ENCODE measurements at regions not wholly inside any gene's neighbourhood (a gene's known extent, or its start where the extent isn't known, plus 50 kb on each side); places are given as distances from the start of the nearest gene placed in this dataset.

- peaks cover 38% of the 10 kb centered on the region for H3K4me1 Mint-ChIP-seq
- no peaks in the 10 kb centered on the region for H3K36me3 ChIP-seq (ENCODE audit: control insufficient read depth, insufficient read depth, low read length)
- peaks cover 23% of the 10 kb centered on the region for H3K4me1 ChIP-seq (ENCODE audit: control insufficient read depth, insufficient read depth, low read length)
- no peak overlapping the region for H3K27ac ChIP-seq (ENCODE audit: low read depth, low read length)
- H3K4me3 ChIP-seq (ENCODE audit: low read length) = no peak overlapping the region
- no peaks in the 10 kb centered on the region for H3K27me3 Mint-ChIP-seq (ENCODE audit: insufficient read depth)
- no peak for TF ChIP-seq CTCF (conservative IDR thresholded peaks at IDR 0.05)
- H3K27ac Mint-ChIP-seq = no peak overlapping the region
- H3K36me3 Mint-ChIP-seq (ENCODE audit: low read depth) = no peaks in the 10 kb centered on the region
- no peaks in the 10 kb centered on the region for H3K9me3 Mint-ChIP-seq
- WGBS, 2 experiments (ENCODE audit: insufficient coverage in 1 of 2, insufficient read length in 1 of 2) = 67 to 82% methylated on average over 3 of the region's 3 CpGs
- H3K9ac ChIP-seq (ENCODE audit: extremely low read depth, low read length, poor library complexity, severe bottlenecking) = no peak overlapping the region
- DNase-seq = no peak
- no peaks in the 10 kb centered on the region for H3K27me3 ChIP-seq (ENCODE audit: control insufficient read depth, insufficient read depth, low read length, poor library complexity, severe bottlenecking)
- H3K9me3 ChIP-seq (ENCODE audit: control insufficient read depth, low read length) = no peaks in the 10 kb centered on the region
- no peak overlapping the region for H3K4me3 Mint-ChIP-seq
These were observed 1181.0 kb upstream of the TENM4 start for GRCh38 chr11:80621871-80622270.

DNA sequence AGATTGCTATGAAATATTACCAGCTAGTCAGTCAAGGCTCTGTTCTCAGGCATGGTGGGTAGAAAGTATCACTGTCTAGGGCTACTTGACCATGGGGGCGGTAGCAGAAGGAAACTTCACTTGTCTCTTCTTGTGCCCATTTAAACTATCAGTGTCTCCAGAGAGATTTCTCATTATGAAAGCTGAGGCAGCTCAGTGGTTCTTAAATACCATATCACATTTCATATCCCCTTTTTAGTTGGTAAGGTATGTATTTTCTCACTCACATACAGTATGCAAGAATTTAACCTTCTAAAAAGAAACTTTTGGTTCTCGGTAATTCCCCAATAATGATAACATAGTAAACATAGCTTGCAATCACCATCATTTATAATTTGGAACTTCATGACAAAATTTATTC, 1180.0 kb upstream of the TENM4 start:
- no peaks in the 10 kb centered on the region for H3K36me3 Mint-ChIP-seq (ENCODE audit: low read depth)
- H3K27me3 Mint-ChIP-seq (ENCODE audit: insufficient read depth) = no peaks in the 10 kb centered on the region
- H3K4me3 Mint-ChIP-seq = no peak overlapping the region
- no peak for DNase-seq
- no peak overlapping the region for H3K9ac ChIP-seq (ENCODE audit: extremely low read depth, low read length, poor library complexity, severe bottlenecking)
- no peaks in the 10 kb centered on the region for H3K27me3 ChIP-seq (ENCODE audit: control insufficient read depth, insufficient read depth, low read length, poor library complexity, severe bottlenecking)
- peaks cover 31% of the 10 kb centered on the region for H3K4me1 Mint-ChIP-seq
- H3K9me3 ChIP-seq (ENCODE audit: control insufficient read depth, low read length) = no peaks in the 10 kb centered on the region
- H3K27ac Mint-ChIP-seq = no peak overlapping the region
- H3K9me3 Mint-ChIP-seq = no peaks in the 10 kb centered on the region
- no peaks in the 10 kb centered on the region for H3K36me3 ChIP-seq (ENCODE audit: control insufficient read depth, insufficient read depth, low read length)
- no peak overlapping the region for H3K4me3 ChIP-seq (ENCODE audit: low read length)
- no peak overlapping the region for H3K27ac ChIP-seq (ENCODE audit: low read depth, low read length)
- no peak for TF ChIP-seq CTCF (conservative IDR thresholded peaks at IDR 0.05)
- peaks cover 18% of the 10 kb centered on the region for H3K4me1 ChIP-seq (ENCODE audit: control insufficient read depth, insufficient read depth, low read length)
- WGBS, 2 experiments (ENCODE audit: insufficient coverage in 1 of 2, insufficient read length in 1 of 2) = 100% methylated on average over 2 of the region's 2 CpGs; no CpG with 5 or more reads in 1 of the 2 experiments

DNA sequence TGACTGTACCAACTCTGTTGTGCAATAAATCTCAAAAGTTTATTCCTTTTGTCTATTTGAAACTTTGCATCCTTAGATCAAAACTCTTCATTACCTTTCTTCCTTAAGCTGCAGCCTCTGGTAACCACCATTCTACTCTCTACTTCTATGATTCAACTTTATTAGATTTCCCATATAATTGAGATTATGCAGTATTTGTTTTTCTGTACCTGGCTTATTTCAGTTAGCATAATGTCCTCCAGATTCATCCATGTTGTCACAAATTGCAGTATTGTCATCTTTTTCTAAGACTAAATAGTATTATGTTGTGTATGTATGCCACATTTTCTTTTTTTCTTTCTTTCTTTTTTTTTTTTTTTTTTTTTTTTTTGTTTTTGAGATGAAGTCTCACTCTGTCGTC, 1176.3 kb upstream of the TENM4 start:
- no peaks in the 10 kb centered on the region for H3K36me3 Mint-ChIP-seq (ENCODE audit: low read depth)
- WGBS, 2 experiments (ENCODE audit: insufficient coverage in 1 of 2, insufficient read length in 1 of 2) = 93% methylated on average over 1 of the region's 1 CpG; no CpG with 5 or more reads in 1 of the 2 experiments
- no peak for DNase-seq
- TF ChIP-seq CTCF (conservative IDR thresholded peaks at IDR 0.05) = no peak
- no peak overlapping the region for H3K4me3 Mint-ChIP-seq
- H3K4me1 Mint-ChIP-seq = peaks cover 4% of the 10 kb centered on the region
- H3K9me3 ChIP-seq (ENCODE audit: control insufficient read depth, low read length) = no peaks in the 10 kb centered on the region
- no peak overlapping the region for H3K27ac ChIP-seq (ENCODE audit: low read depth, low read length)
- no peaks in the 10 kb centered on the region for H3K27me3 ChIP-seq (ENCODE audit: control insufficient read depth, insufficient read depth, low read length, poor library complexity, severe bottlenecking)
- no peaks in the 10 kb centered on the region for H3K27me3 Mint-ChIP-seq (ENCODE audit: insufficient read depth)
- no peaks in the 10 kb centered on the region for H3K9me3 Mint-ChIP-seq
- no peak overlapping the region for H3K9ac ChIP-seq (ENCODE audit: extremely low read depth, low read length, poor library complexity, severe bottlenecking)
- H3K36me3 ChIP-seq (ENCODE audit: control insufficient read depth, insufficient read depth, low read length) = no peaks in the 10 kb centered on the region
- peaks cover 5% of the 10 kb centered on the region for H3K4me1 ChIP-seq (ENCODE audit: control insufficient read depth, insufficient read depth, low read length)
- H3K4me3 ChIP-seq (ENCODE audit: low read length) = no peak overlapping the region
- H3K27ac Mint-ChIP-seq = no peak overlapping the region

Measured in endodermal cell (in vitro differentiated cells).